SK-N-SH (cell line): ENCODE measurements at regions not wholly inside any gene's neighbourhood (a gene's known extent, or its start where the extent isn't known, plus 50 kb on each side); places are given as distances from the start of the nearest gene placed in this dataset.

Source experiments
- CTCF ChIA-PET: fragments of 300-600, 350-600 bp; formaldehyde crosslinking; extraction: SDS; loops from one replicate; lab custom pipeline; 2021; lab: Yijun Ruan, JAX
- POLR2A ChIA-PET: fragments of 350-600 bp; sonication (Branson Sonifier 250); formaldehyde crosslinking; extraction: SDS; loops from one replicate; lab custom pipeline; 2020; ENCODE audit warnings: antibody characterized with exemption, inconsistent platforms; lab: Yijun Ruan, JAX
- DNase-seq: peaks from one replicate; pipeline ENCODE4 v3.0.0; 2012
- H2AFZ ChIP-seq: fragments of 200-600 bp; sonication (generic); 2 replicates; pipeline ENCODE4 v1.8.1; 2016; ENCODE audit warnings: antibody characterized with exemption, mild to moderate bottlenecking, low read depth
- H3F3A ChIP-seq: fragments of 200-600 bp; sonication (generic); replicated peaks from 2 replicates; pipeline ENCODE3; 2016; ENCODE audit warnings: antibody characterized with exemption, mild to moderate bottlenecking; ENCODE audit not compliant: insufficient read depth
- H3K27ac ChIP-seq, 2 experiments: fragments of 200-500 bp in 1 of 2; fragments of 200-600 bp in 1 of 2; sonication (Bioruptor generic) in 1 of 2; sonication (generic), shearing (Covaris generic) in 1 of 2; 2 replicates each; pipeline versions ENCODE4 v1.5.1 to v1.6.1; 2014 to 2016; ENCODE audit warnings: low read depth in 2 of 2, inconsistent platforms in 1 of 2, low read length in 1 of 2, mild to moderate bottlenecking in 1 of 2, mixed read lengths in 1 of 2
- H3K27me3 ChIP-seq: fragments of 200-600 bp; sonication (generic), shearing (Covaris generic); 2 replicates; pipeline ENCODE4 v1.6.1; 2016; ENCODE audit warnings: mixed run types; ENCODE audit not compliant: insufficient read depth
- H3K36me3 ChIP-seq, 2 experiments: fragments of 200-500 bp in 1 of 2; fragments of 200-600 bp in 1 of 2; sonication (Bioruptor generic) in 1 of 2; sonication (generic) in 1 of 2; replicated peaks in 1 of 2; 2 replicates each; pipeline versions ENCODE3 to v1.5.1; 2014 to 2016; ENCODE audit warnings: low read length in 1 of 2, mild to moderate bottlenecking in 1 of 2; ENCODE audit not compliant: insufficient read depth in 2 of 2, control insufficient read depth in 1 of 2
- H3K4me1 ChIP-seq, 2 experiments: fragments of 200-500 bp in 1 of 2; fragments of 200-600 bp in 1 of 2; sonication (Bioruptor generic) in 1 of 2; sonication (generic), shearing (Covaris generic) in 1 of 2; 2 replicates each; pipeline versions ENCODE4 v1.5.1 to v1.6.1; 2014 to 2016; ENCODE audit warnings: low read depth in 1 of 2, low read length in 1 of 2, mixed run types in 1 of 2; ENCODE audit not compliant: insufficient read depth in 2 of 2, control insufficient read depth in 1 of 2
- H3K4me2 ChIP-seq: fragments of 200-600 bp; sonication (generic), shearing (Covaris generic); 2 replicates; pipeline ENCODE4 v1.6.1; 2017; ENCODE audit warnings: mixed run types
- H3K4me3 ChIP-seq, 2 experiments: fragments of 200-500 bp in 1 of 2; fragments of 200-600 bp in 1 of 2; sonication (Bioruptor generic) in 1 of 2; sonication (generic), shearing (Covaris generic) in 1 of 2; 2 replicates each; pipeline versions ENCODE4 v1.5.1 to v1.8.1; 2014 to 2016; ENCODE audit warnings: low read depth in 2 of 2, inconsistent platforms in 1 of 2, low read length in 1 of 2, mild to moderate bottlenecking in 1 of 2, mixed read lengths in 1 of 2, moderate library complexity in 1 of 2
- H3K79me2 ChIP-seq: fragments of 200-600 bp; sonication (generic); 2 replicates; pipeline ENCODE4 v1.8.1; 2017; ENCODE audit warnings: mild to moderate bottlenecking; ENCODE audit not compliant: insufficient read depth
- H3K9ac ChIP-seq: fragments of 200-600 bp; sonication (generic); 2 replicates; pipeline ENCODE4 v1.6.1; 2017; ENCODE audit warnings: mixed run types
- H3K9me2 ChIP-seq: fragments of 200-600 bp; sonication (generic); 2 replicates; pipeline ENCODE4 v1.6.1; 2017; ENCODE audit warnings: mixed run types
- H3K9me3 ChIP-seq: fragments of 200-600 bp; sonication (generic); 2 replicates; pipeline ENCODE4 v1.6.1; 2017; ENCODE audit warnings: mixed run types, mild to moderate bottlenecking, moderate library complexity
- H4K20me1 ChIP-seq: fragments of 200-600 bp; sonication (generic); 2 replicates; pipeline ENCODE4 v1.6.1; 2017; ENCODE audit warnings: mild to moderate bottlenecking, mixed run types; ENCODE audit not compliant: insufficient read depth
- CHD2 ChIP-seq: fragments of 150-350 bp; IDR thresholded peaks from 2 replicates; pipeline ENCODE4 v1.6.1; 2018; ENCODE audit warnings: low read length; ENCODE audit not compliant: partially characterized antibody
- ELF1 ChIP-seq: IDR thresholded peaks from 2 replicates; pipeline ENCODE4 v1.4.0; 2012
- EP300 ChIP-seq, 2 experiments: IDR thresholded peaks; 2 replicates each; pipeline versions ENCODE4 v1.4.0 to v1.6.1; 2012; ENCODE audit warnings: borderline replicate concordance in 1 of 2, low read depth in 1 of 2, low read length in 1 of 2
- FOSL2 ChIP-seq: IDR thresholded peaks from 2 replicates; pipeline ENCODE4 v1.4.0; 2012; ENCODE audit warnings: low read depth, mild to moderate bottlenecking, moderate library complexity, borderline replicate concordance
- FOXM1 ChIP-seq: IDR thresholded peaks from 2 replicates; pipeline ENCODE4 v1.4.0; 2012; ENCODE audit warnings: low read depth, mild to moderate bottlenecking
- GABPA ChIP-seq: IDR thresholded peaks from 2 replicates; pipeline ENCODE4 v1.4.0; 2012; ENCODE audit warnings: low read depth, mild to moderate bottlenecking
- GATA2 ChIP-seq: sonication (generic); formaldehyde crosslinking; IDR thresholded peaks from 2 replicates; pipeline ENCODE4 v1.5.0; 2020; ENCODE audit warnings: mild to moderate bottlenecking, missing genetic modification reagents
- IRF3 ChIP-seq: fragments of 150-350 bp; IDR thresholded peaks from 2 replicates; pipeline ENCODE4 v1.6.1; 2016; ENCODE audit warnings: mild to moderate bottlenecking, low read depth, low read length
- JUND ChIP-seq: IDR thresholded peaks from 2 replicates; pipeline ENCODE4 v1.4.0; 2012
- MAX ChIP-seq: IDR thresholded peaks from 2 replicates; pipeline ENCODE4 v1.4.0; 2012; ENCODE audit warnings: low read depth
- MXI1 ChIP-seq: IDR thresholded peaks from 2 replicates; pipeline ENCODE4 v1.6.1; 2012; ENCODE audit warnings: mild to moderate bottlenecking, low read depth, low read length, improper control_type of control experiment
- NRF1 ChIP-seq: IDR thresholded peaks from 2 replicates; pipeline ENCODE4 v1.6.1; 2012; ENCODE audit warnings: low read depth, mild to moderate bottlenecking, low read length
- PBX3 ChIP-seq: IDR thresholded peaks from 2 replicates; pipeline ENCODE4; 2012
- RCOR1 ChIP-seq: fragments of 150-350 bp; IDR thresholded peaks from 2 replicates; pipeline ENCODE4 v1.6.1; 2017; ENCODE audit warnings: antibody characterized with exemption, low read length
- REST ChIP-seq: IDR thresholded peaks from 2 replicates; pipeline ENCODE4 v1.6.1; 2012; ENCODE audit warnings: mild to moderate bottlenecking, low read depth, low read length, moderate library complexity
- RXRA ChIP-seq: IDR thresholded peaks from 2 replicates; pipeline ENCODE4 v1.4.0; 2012; ENCODE audit warnings: low read depth, mild to moderate bottlenecking, borderline replicate concordance
- SIN3A ChIP-seq: IDR thresholded peaks from 2 replicates; pipeline ENCODE4 v1.6.1; 2012; ENCODE audit warnings: low read depth, mild to moderate bottlenecking, low read length, moderate library complexity, borderline replicate concordance
- SMC3 ChIP-seq: IDR thresholded peaks from 2 replicates; pipeline ENCODE4 v1.6.1; 2012; ENCODE audit warnings: low read depth, low read length, improper control_type of control experiment
- TAF1 ChIP-seq: IDR thresholded peaks from 2 replicates; pipeline ENCODE4 v1.6.1; 2012; ENCODE audit warnings: low read depth, mild to moderate bottlenecking, low read length, moderate library complexity, borderline replicate concordance
- TCF12 ChIP-seq: IDR thresholded peaks from 2 replicates; pipeline ENCODE4 v1.4.0; 2012
- USF1 ChIP-seq: IDR thresholded peaks from 2 replicates; pipeline ENCODE4 v1.4.0; 2012; ENCODE audit warnings: low read depth, borderline replicate concordance
- USF2 ChIP-seq: fragments of 150-350 bp; IDR thresholded peaks from 2 replicates; pipeline ENCODE4 v1.6.1; 2017; ENCODE audit warnings: antibody characterized with exemption, low read length, low read depth, borderline replicate concordance
- WGBS: methylation state at CpG from one replicate; pipeline ENCODE4 v1.1.6; 2017; ENCODE audit warnings: low lambda C conversion rate; 5-methylcytosine and 5-hydroxymethylcytosine counted together

- H3K4me1 ChIP-seq: peaks cover 11 to 68% of the 10 kb centered on the region in 2 experiments
- TF ChIP-seq RXRA (peak; percentile 78), SIN3A (peak; percentile 79; the same call in 1 of the 2 replicates), FOXM1 (peak; percentile 43; the same call in 1 of the 2 replicates), CHD2 (no peak), TCF12 (peak; percentile 89), JUND (peak; percentile 100), IRF3 (no peak), PBX3 (peak; percentile 88), GATA2 (CRISPR knock-in tag) (no peak), EP300 (IDR thresholded peaks at IDR 0.05; ENCODE audit: borderline replicate concordance in 1 of 2, low read depth in 1 of 2, low read length in 1 of 2) (peak in 1 of 2 experiments; percentile 95; a peak in 2 of 4 replicates), ELF1 (no peak), RCOR1 (no peak), GABPA (no peak), USF1 (no peak), REST (no peak), MAX (peak; percentile 84), TAF1 (peak; percentile 47; the same call in 1 of the 2 replicates), USF2 (no peak), FOSL2 (peak; percentile 100), SMC3 (0 out of 2 replicates have a peak, but pooled peaks have one; percentile 2), MXI1 (no peak), NRF1 (no peak)
Measured at GRCh38 chr11:86740628-86741483, 59.5 kb upstream of the PRSS23 start.

More at GRCh38 chr11:86740628-86741483, 59.5 kb upstream of the PRSS23 start:
- no peaks in the 10 kb centered on the region for H4K20me1 ChIP-seq
- no peak overlapping the region for H2AFZ ChIP-seq
- no peak for DNase-seq
- ChIA-PET CTCF (interaction anchor here (1.1 to 1.5 kb wide), 2 partner anchors 12 to 133 kb away, joined by 3 to 4 read pairs; no protein-coding TSS in a partner anchor), POLR2A (no interaction called here)
- H3K9me3 ChIP-seq: no peaks in the 10 kb centered on the region
- H3K4me3 ChIP-seq: 0 out of 4 replicates have a peak overlapping the region, but pooled peaks of 1 of the 2 experiments have one; percentile 27
- peak overlapping the region; percentile 90 for H3K9ac ChIP-seq
- 22% methylated on average over 7 of the region's 7 CpGs for WGBS
- peaks cover 6% of the 10 kb centered on the region; the same call in 1 of the 2 replicates for H3K79me2 ChIP-seq
- H3F3A ChIP-seq: peaks cover 69% of the 10 kb centered on the region
- peak overlapping the region; percentile 92 to 100 for H3K27ac ChIP-seq
- no peaks in the 10 kb centered on the region for H3K36me3 ChIP-seq
- H3K9me2 ChIP-seq: no peaks in the 10 kb centered on the region
- no peaks in the 10 kb centered on the region for H3K27me3 ChIP-seq
- peak overlapping the region; percentile 72 for H3K4me2 ChIP-seq
